NOMO-1 treated with DMSO at 0.1 percent for 48 hours (cell line): ENCODE measurements at regions not wholly inside any gene's neighbourhood (a gene's known extent, or its start where the extent isn't known, plus 50 kb on each side); places are given as distances from the start of the nearest gene placed in this dataset.
"Not testable (repeated sequence)": the region's sequence is repeated elsewhere in the genome, so short reads cannot be mapped to it uniquely, and the experiment has no call there.

Experiments
- DNase-seq: peaks from one replicate; lab custom pipeline; 2025; ENCODE audit not compliant: unreplicated experiment; lab: John Stamatoyannopoulos, UW

DNA sequence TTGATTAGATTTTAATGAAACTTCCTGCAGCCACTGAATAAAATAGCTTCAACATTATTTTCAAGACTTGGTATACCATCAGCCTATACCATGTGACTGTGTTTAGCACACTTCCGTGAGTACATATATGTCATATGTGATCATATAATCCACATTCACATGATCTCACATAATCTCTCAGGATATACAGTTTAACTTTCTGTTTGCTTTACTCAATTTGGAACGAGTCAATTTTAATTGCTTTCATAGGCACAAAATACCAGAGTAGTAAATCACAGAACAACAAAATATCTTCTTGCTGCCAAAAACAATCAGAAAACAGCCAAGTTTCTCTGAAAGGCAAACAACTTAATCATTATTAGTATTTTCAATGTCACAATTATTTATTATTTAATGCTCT is 731.1 kb upstream of the DIAPH2 start:
- DNase-seq: no peak

DNA sequence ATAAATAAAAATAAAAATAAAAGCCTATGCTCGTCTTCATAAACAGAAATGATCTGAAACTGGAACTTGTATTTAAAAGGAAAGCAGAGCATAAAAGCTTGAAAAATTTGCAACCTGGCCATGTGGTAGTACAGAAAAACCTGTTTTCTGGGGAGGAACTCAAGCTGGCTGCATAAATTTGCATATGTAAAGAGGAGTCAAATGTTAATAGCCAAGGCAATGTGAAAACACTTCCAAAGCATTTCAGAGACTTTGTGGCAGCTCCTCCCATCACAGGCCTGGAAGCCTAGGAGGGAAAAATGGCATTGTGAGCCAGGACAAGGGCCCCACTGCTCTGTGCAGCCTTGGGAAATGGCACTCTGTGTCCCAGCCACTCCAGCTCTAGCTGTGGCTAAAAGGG is 727.9 kb upstream of the DIAPH2 start:
- DNase-seq: no peak

DNA sequence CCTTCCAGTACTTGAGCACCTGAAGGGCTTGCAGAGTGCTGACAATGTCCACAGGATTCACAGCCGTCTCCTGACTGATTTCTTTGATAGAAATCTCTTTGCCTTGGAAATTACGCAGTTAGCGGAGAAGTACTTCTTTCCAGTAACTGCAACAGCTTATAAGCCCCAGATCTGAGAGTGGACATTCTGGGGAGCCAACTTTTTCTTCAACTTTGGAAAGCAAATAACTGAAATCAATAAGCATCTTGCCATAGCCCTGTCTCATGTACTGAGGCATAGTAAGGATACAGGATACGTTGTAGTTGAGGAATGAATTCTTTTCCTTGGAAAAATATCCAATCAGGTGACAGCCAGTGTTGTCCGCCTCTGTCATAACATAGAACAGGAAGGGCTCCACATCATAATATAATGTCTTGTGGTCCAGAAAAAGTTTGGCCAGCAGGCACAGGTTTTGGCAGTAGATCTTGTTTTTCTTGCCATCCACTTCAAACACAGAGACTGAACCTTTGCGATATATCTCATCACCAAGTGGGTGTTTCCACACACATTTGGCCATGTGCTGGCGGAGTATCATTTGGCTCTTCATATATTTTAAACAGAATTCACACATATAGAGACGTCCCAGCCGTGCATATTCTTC is 711.1 kb upstream of the DIAPH2 start:
- not testable (repeated sequence) for DNase-seq

DNA sequence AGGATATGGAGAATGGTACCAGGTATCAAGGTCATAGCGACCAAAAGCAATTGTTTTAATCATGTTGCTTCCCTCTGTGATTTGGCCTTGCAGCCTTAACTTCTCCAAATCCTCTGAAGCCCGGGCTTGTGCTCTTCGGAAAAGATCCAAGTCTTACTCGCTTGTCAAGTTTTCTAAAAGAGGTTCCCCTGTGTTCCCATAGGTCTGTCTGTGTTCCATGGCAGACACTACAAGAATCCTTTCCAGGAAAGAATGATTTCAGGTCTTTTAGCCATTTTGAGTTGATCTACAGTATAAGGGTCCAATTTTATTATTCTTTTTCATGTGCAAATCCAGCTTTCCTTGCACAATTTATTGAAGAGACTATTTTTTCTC is 710.6 kb upstream of the DIAPH2 start:
- no peak for DNase-seq

DNA sequence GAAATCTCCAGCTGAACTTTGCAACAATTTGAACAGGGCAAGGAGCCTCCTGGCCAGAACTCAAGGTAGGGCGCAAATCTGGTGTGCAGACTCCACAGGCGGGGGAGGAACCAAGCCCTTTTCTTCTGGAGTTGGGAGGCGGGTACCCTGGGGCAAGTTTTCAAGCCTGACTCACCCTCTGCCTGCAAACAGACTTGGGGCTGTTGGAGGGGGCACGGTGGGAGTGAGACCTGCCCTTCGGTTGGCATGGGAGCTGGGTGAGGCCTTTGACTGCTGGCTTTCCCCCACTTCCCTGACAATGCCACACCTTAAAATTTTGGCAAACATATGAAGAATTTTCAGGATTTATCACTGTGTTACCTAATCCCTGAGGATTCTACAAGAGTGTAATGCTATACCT is 709.8 kb upstream of the DIAPH2 start:
- no peak for DNase-seq

DNA sequence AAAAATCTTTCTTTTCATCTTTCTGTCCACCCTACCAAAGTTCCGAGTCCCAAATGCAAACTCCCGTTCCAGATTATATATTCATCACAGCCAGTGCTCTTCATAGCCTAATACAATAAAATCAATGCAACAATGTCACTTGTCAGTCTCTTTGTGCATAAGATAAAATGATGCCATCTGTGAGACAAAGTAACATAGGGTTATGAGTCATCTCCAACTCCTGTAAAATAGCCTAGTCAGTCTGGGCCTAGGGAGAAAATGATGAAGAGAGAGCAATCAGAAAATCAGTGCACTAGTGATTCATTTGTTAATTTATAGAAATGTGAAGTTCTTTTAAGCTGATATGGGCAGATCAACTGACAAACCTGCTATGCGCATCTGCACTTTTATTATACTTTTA is 689.1 kb upstream of the DIAPH2 start:
- DNase-seq: no peak

DNA sequence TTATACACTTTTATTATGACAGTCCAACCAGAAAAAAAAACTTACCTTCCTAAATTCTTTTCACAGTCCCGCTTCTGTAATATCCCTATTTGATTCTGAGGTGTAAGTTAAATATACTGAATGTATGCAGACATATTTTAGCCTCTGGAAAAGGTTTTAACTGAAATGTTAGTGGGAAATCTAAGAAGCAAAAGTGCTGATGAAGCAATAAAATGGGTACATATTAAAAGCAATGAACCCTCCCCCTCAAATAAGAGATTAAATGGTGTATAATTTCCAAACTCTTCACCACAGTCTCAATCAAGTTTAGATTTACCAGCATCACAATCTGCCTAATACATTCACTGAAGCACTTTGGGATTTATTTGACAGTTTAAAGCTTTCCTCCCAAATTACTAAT is 688.3 kb upstream of the DIAPH2 start:
- no peak for DNase-seq

DNA sequence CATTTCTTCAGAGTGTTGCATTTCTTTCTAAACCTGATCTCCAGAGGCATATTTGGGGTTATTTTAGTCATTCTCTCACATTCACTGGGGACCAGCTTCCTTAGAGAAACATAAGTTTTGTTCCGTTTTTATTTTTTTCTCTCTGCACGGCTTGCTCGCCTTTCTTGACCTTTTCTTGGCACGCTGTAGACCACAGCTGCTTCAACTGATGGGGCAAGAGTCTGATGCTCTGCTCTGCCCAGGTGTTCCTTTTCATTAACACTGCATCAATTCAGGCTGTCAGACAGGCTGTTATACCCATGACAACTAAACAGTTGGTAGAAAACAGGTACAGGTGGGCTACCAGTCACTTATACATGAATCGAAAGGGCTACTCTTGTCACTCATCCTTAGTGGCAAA is 682.2 kb upstream of the DIAPH2 start:
- DNase-seq: no peak

DNA sequence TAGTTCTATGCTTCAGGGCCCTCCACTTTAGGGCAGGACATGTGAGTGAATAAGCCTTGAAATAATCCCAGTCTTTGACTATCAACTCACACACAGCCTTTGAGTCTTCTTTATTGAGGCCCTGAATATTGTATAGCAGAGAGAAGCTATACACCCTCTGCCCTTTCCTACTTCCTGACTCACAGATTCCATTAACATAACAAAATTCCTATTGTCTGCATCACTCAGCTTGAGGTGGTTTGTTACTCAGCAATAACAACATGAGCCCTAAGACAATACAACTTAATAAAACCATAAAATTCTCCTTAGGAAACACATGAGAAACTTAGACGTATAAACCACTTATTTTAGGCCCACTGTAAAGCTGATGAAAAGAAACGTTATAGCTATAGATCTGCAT is 680.3 kb upstream of the DIAPH2 start:
- no peak for DNase-seq

DNA sequence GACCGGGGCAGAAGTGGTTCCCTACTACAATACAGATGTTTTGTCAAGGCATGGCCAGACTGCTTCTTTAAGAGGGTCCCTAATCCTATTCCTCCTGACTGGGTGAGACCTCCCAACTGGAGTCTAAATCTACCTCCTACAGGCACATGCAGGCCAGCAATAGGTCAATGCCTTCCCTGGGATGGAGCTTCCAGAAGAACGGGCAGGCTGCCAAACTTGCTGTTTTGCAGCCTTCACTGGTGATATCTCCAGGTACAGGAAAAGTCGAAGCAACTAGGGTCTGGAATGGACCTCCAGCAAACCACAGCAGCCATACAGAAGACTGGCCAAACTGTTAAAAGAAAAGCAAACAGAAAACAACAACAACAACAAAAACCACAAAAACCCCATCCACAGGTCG is 678.4 kb upstream of the DIAPH2 start:
- DNase-seq: no peak

DNA sequence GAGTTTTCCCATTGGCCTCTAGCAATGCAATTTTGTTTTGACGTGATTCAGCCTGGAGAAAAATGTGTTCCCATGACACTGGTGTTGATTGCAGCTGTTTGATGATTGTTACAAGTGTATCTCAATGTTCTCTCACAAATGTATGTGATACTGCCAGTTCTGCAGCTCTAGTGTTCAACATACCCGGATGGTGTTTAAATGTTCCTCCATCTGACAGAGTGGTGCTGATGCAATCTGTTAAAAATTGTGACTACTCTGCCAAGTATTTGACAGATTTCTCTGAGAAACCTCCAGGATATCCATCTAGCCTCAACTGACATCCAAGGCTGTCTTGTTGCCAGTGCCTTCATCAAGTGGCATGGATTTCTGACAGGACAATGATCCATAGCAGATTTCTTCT is 657.2 kb upstream of the DIAPH2 start:
- no peak for DNase-seq

DNA sequence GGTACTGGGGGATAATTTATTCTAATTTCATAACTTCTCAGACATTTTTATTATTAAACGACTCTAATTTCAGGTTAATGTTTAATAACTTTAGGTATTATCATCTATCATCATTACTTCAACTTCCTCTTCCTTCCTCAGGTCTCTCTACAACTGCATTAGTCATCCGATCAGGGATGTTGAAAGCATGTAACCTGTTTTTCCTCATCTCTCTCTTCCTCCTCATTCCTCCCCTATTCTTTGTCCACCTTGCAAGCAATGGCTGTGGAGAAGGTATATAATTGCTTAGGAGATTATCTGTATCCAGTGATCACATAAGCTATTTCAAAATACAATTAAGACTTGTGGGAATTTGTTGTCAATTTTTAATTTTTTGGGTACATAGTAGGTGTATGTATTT is 632.6 kb upstream of the DIAPH2 start:
- no peak for DNase-seq

DNA sequence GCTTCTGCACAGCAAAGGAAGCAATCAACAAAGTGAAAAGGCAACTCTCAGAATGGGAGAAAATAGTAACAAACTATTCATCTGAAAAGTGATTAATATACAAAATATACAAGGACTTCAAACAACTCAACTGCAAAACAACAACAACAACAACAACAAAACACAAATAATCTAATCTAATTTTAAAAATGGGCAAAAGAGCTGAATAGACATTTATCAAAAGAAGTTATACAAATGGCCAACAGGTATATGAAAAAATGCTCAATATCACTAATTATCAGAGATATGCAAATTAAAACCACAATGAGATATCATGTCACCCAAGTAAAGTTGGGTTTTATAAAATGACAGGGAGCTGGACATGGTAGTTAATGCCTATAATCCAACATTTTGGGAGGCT is 602.8 kb upstream of the DIAPH2 start:
- no peak for DNase-seq

DNA sequence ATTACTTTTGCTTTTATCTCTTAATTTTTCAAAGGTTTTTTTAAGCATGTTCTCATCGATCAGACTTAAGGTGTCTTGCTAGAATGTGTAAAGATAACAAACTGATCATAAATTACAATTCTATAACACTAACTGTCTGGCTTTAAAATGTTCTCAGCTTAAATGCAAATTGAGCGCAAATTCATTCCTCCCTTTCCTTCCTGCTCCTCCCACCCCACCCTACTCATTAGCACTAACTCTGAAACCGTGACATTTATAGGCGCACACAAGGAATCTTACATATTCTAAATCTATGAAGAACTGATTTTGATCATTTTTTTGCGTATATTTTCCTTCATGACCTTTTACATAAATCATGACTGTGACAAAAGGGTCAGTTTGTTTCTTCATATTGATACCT is 590.0 kb upstream of the DIAPH2 start:
- DNase-seq: no peak

DNA sequence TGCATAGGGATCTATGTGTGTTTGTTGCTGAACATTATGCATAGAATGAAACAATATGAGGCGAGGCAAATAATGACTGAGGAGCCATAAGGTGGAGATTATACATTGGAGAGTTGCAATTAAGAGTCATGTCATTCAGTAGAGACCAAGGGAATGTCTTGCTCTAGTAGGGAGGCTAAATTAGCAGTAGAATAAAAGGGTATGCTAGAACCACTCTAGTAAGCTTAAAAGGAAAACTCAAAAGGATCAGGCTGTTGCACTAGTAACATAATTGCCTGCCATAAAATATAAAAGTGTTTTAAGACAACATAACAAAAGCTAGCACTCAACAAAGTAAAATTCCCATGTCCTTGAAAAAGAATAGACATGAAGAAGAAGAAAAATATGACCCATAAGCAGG is 586.2 kb upstream of the DIAPH2 start:
- no peak for DNase-seq

DNA sequence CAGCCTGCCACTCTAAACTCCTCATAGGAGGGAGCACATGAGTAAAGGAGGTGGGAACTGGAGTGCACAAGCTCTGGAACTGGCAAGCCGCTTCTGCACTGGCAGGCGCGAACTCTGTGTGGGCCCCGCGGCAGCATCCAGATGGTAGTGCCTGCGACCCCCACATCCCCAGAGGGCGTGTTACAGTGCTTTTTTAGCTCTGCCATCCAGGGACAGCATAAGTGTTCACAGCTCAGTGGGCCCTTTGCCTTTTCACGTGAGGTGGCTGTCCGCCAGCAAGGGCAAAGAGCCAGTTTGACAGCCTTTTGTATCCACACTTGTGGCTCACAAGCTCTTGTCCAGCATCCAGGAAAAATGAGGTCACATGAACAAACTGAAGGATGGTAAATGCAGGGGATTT is 581.6 kb upstream of the DIAPH2 start:
- DNase-seq: no peak

DNA sequence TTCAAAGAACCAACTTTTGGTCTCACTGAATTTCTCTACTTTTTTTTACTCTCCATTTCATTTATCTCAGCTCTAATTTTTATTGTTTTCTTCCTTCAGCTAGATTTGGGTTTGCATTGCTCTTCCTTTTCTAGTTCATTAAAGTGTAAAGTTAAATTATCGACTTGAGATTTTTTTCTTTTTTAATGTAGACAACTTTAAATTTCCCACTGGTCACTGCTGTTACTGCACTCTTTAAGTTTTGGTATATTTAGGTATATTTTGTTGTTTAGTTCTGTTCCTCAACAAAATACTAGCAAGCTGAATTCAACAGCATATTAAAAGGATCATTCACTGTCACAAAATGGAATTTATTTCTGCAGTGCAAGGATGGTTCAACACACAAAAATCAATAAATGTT is 572.0 kb upstream of the DIAPH2 start:
- no peak for DNase-seq

DNA sequence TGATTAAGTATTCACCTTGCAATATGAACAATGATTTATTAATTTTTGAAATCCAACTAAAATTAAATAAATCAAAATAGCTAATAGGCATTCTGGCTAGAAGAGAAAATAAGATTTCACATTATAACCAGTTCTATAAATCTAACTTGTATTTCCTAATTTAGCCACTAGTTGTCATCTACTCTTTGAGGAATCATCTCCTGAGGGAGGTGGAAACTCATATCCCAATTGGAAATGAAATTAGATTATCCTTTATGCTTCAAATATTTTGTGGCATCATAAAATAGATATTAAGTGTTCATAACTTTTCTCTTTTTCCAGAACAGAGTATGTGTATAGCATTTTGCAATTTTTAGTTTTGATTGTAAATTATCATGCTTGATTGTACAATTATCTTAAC is 558.5 kb upstream of the DIAPH2 start:
- no peak for DNase-seq

DNA sequence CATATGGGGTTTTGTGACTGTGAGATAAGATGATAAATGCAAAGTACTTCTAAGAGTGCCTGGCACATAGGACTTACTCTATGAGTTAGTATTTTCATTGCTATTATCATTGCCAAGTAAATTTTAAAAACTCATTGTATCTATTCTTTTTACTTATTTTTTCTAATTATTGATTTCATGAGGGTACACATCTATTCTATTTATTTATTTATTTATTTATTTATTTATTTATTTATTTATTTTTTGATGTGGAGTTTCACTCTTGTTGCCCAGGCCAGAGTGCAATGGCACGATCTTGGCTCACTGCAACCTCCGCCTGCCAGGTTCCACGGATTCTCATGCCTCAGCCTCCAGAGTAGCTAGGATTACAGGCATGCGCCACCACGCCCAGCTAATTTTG is 556.6 kb upstream of the DIAPH2 start:
- not testable (repeated sequence) for DNase-seq

DNA sequence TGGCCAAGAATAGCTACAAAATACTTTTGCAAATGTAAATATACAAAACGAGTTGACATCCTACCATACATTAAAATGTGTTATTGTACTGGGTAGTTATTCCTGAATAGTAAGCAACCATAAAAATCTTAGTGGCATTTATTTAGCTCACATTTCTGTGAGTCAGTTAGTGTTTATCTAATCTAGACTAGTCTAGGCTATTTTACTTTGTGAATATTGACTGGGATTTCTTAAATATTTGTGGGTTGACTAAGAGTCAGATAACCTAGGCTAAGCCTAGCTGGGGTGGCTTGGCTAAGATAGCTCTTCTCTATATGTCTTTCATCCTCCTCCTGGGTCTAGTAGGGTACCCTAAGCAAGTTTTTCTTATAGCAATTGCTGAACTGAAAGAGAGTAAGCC is 543.8 kb upstream of the DIAPH2 start:
- DNase-seq: no peak

DNA sequence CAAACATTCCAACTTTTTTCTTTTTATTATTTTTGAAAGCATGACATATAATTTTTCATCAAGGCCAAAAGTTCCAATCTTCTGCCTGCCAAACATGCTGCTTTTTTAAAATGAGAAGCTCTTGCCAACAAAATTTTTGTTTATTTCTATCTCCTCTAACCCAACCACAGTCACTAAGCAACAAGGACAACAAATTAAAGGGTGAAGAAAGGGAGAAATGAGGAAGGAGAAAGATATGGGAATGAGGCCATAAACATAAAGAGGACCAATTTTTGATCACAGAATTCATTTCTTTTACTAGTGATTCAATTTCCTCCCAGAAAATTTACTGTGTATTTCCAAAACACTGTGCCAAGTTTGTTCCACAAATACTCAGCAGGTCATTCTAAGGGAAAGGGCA is 537.0 kb upstream of the DIAPH2 start:
- no peak for DNase-seq

DNA sequence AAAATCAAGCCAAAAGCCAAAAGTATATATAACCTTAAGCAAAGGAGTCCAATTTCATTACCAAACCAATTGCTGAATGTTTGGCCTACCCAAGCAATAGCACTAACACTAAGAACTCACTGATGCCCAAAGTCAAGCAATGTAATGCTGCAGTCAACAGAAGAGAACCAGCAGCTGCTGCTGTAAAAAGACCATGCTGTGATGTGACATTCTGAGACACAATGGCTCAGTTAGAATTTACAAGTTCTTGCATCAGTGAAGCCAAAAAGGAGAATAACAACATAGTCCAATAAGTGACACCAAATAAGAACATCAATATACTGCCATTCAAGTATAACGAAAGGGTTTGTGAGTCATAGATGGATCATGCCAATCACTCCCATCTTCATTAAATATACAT is 514.0 kb upstream of the DIAPH2 start:
- no peak for DNase-seq

DNA sequence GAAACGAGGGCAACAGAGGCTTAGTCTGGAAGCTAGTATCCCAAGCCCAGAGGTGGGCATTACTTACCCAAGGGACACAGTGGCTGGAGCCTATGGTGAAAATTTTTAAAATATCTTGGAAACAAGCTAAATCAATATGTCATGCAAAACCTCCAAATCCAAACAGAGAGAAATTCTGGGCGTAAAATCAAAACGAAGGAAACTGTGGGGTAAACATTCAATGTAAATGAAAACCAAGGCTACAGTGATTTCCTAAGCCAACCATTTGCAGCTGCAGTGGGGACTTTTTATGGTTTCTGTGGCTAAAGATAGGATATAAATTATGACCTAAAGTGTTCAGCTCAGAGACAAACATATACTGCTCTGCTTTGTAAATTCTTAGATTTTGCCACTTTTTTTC is 507.7 kb upstream of the DIAPH2 start:
- no peak for DNase-seq

DNA sequence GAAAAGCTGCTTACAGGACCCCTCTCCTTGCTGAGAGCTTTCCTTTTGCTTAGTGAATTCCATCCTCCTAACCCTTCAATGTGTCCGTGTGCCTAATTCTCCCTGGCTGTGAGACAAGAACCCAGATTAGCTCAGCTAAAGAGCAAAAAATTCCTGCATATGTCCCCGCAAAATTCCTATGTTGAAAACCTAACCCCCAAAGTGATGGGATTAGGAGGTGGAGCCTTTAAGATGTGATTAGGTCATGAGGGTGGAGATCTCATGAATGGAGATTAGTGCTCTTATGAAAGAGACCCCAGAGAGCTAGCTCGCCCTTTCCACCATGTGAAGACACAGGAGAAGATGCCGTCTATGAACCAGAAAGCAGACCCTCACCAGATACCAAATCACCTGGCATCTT is 503.0 kb upstream of the DIAPH2 start:
- DNase-seq: no peak
